NCI-H2227 (cell line): ENCODE measurements at regions not wholly inside any gene's neighbourhood (a gene's known extent, or its start where the extent isn't known, plus 50 kb on each side); places are given as distances from the start of the nearest gene placed in this dataset.

Experiments used
- DNase-seq: peaks from one replicate; lab custom pipeline; 2025; ENCODE audit not compliant: unreplicated experiment; lab: John Stamatoyannopoulos, UW

- no peak for DNase-seq
Observed at GRCh38 chr5:74017786-74018211, 391.8 kb downstream of the ARHGEF28 start.

GRCh38 chr5:74017112-74017511, 391.1 kb downstream of the ARHGEF28 start:
- no peak for DNase-seq

- no peak for DNase-seq
Observed at GRCh38 chr5:74016373-74016772, 390.4 kb downstream of the ARHGEF28 start.

DNA sequence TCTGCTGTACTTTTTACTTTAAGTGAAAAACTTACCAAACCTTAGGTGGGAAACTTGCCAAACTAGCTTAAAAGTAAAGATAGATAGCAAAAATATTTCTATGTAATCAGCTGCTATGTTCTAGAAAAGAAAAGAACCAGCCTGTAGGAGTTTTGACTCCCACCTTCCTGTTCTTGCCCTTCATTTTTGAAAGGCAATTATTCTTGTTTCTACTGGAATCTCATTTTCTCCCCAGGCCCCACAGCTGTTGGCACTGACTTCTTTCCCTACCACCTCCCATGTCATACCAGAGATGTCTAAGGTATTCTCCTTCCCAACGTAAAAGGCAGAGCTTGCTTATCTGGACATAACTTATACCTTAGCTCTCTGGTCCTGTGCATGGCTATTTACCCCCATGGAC, 389.7 kb downstream of the ARHGEF28 start:
- DNase-seq = no peak

DNA sequence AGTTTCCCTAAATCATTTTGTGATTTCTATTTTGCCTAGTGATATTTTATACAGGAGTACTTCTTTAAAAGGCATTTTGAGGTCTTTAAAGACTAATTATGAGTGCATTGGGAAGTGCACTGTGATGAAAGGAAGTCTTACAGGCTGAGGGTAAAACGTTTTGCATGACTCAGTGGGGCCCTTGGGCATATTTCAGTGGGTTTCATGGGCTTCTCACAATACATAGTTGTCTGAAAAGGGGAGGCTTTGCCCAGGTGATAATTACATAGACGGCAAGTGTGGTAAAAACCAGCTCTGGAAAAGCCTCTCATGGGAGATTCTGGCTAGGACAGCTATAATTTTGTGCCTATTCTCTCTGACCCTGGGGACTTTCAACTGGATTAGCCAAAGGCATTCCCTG, 387.2 kb downstream of the ARHGEF28 start:
- peak; percentile 14 for DNase-seq

GRCh38 chr5:74009502-74009901, 383.5 kb downstream of the ARHGEF28 start:
- DNase-seq = no peak

DNA sequence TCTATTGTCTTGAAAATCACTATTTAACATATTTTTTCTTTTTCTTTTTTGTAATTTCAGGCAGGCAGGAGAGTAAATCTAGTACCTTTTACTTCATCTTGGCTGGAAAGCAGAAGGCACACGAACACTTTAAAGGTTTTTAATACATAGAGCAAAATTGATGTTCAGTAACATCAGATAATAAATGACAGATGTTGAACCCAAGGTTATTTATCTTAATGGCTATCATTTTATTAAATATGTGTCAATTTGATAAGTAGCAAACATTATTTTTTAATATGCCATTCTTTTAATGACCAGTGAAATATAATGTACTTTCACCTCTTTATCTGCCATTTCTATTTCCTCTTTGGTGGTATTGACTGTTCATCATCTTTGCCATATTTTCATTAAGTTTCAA, 381.2 kb downstream of the ARHGEF28 start:
- no peak for DNase-seq

DNA sequence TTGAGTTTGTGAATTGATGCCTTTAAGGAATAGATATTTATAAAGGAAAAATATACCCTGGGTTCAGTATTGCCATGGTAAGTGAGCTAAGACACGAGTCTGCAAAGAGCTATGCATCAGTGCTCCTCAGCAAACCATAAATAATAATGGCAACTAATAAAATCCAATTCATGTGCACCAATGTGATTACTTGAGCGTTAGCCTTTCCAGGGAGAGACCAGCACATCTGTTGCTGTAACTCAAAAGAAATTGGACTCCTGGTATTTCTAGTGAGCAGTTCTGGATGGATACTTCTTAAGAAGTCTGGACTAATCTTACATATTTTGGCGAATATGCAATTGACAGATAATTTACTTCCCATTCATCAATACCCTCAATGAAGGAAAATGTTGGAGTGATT, 373.3 kb downstream of the ARHGEF28 start:
- no peak for DNase-seq

GRCh38 chr5:73998489-73998888, 372.5 kb downstream of the ARHGEF28 start:
- DNase-seq = no peak

DNA sequence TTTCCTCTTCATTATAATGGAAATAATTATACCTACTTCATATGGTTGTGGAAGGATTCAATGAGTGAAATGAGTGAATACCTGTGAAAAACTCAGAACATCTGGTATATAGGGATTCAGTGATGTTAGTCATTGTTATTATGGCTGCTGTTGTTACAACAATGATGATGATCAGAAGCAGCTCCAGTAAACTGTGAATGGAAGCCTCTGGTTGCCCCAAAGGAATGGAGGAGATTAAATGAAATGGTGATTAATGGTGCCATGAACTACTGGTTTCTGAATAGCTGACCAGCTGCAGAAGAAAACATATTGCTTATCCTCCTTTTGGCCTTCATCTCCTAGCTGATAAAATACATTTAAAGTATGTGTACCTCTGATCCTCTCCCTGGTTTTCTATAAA, 372.0 kb downstream of the ARHGEF28 start:
- no peak for DNase-seq

DNA sequence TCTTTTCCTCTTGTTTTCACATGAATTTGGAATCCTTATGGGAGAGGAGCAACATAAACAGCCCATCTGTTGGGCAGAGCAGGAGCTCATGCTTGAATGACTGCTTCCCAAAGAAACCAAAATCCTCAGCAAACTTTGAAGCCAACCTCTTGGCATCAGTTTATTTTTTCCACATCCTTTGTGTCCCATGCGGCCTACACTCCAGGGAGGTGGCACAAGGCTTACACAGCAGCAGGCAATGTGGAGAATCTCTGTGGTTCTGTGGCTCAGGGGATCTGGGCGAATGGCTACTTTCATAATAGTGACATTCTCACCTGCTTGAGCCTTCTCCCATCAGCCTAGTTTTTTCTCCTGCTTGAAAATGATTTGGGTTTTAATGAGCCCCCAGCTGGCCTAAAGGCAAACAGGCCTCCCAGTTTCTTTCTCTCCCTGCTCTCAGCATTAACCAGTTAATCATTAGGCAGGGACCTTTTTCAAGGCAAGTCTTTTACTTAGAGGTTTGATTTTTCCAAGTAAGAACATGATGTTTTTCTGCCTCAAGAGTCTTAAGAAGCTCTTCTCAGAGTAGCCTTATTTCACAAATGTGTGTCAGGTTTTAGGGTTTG, 370.3 kb downstream of the ARHGEF28 start:
- DNase-seq = no peak

DNA sequence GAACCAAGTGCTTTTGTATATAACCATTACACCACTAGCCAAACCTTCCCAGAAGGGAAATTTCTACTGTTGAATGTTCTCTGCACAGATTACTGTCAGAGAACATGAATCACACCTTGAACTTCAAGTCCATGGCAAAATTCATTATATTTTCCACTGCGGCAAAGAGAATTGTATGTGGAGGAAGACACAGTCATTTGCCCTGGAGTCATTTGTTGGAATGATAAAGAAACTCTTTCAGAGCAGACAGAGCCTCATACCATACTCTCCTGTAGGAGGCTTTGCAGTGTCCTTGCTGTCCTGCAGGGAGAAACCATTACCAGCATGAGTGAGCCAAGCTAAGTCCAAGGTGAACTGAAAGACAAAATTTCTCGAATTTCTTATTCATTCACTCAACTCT, 369.0 kb downstream of the ARHGEF28 start:
- DNase-seq = no peak
